HL-60 (cell line): ENCODE measurements at regions not wholly inside any gene's neighbourhood (a gene's known extent, or its start where the extent isn't known, plus 50 kb on each side); places are given as distances from the start of the nearest gene placed in this dataset.
A peak's percentile ranks its signal among the peaks of the same experiment; 100 is the strongest.
"Not testable (repeated sequence)": the region's sequence is repeated elsewhere in the genome, so short reads cannot be mapped to it uniquely, and the experiment has no call there.

Source experiments
- DNase-seq, 2 experiments: peaks; one replicate each; pipeline ENCODE4 v3.0.0-alpha.2; 2010 to 2020; ENCODE audit warnings: low read depth in 1 of 2, low spot score in 1 of 2
- H3K27ac ChIP-seq: fragments of 250-450 bp; sonication (Bioruptor Pico); replicated peaks from 2 replicates; pipeline ENCODE4 v1.5.1; 2020; ENCODE audit warnings: mild to moderate bottlenecking, moderate library complexity
- H3K27me3 ChIP-seq: fragments of 250-450 bp; sonication (Bioruptor Pico); 2 replicates; pipeline ENCODE4 v1.5.1; 2021; ENCODE audit warnings: mild to moderate bottlenecking, moderate library complexity; ENCODE audit not compliant: insufficient read depth, poor library complexity, severe bottlenecking
- H3K4me3 ChIP-seq: replicated peaks from 2 replicates; pipeline ENCODE4 v1.5.1; 2011; ENCODE audit warnings: mild to moderate bottlenecking, control low read depth, low read length; ENCODE audit not compliant: insufficient read depth
- GABPA ChIP-seq: IDR thresholded peaks from 2 replicates; pipeline ENCODE4 v1.6.1; 2012; ENCODE audit warnings: low read depth
- POLR2AphosphoS5 ChIP-seq: IDR thresholded peaks from 2 replicates; pipeline ENCODE4 v1.6.1; 2012; ENCODE audit warnings: low read depth
- SPI1 ChIP-seq: IDR thresholded peaks from 2 replicates; pipeline ENCODE4 v1.6.1; 2012; ENCODE audit warnings: low read depth, mild to moderate bottlenecking, borderline replicate concordance
- TF ChIP-seq, protein P1 (sequence below): IDR thresholded peaks from one replicate; pipeline ENCODE4 v1.5.1; 2011; ENCODE audit warnings: low read length, control low read depth, inconsistent platforms; ENCODE audit not compliant: insufficient read depth
- TF ChIP-seq, protein P2 (sequence below): IDR thresholded peaks from 2 replicates; pipeline ENCODE4 v1.6.1; 2012; ENCODE audit warnings: low read depth; ENCODE audit not compliant: insufficient replicate concordance

DNA sequence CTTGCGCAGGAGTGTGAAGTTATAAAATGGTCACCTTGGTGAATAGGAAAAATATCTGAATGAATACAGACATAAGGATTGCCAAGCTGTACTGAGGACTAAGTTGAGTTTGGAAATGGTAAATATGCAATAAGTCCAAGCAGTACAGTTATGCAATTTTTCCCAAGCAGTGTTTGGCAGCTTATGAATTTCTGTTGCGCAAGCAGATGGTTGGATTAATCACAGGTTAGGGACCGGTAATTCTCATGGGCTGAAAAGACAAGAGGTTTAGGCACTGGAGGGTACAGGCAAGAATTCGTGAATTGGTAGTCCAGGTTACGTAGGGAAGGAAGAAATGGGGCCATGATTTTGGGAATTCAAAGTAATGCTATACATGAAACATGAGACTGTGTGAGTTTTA, 210.3 kb downstream of the RAP2B start:
- peak in 1 of 2 experiments; percentile 70 for DNase-seq
- no peak for TF ChIP-seq GABPA
- TF ChIP-seq, protein P1, sequence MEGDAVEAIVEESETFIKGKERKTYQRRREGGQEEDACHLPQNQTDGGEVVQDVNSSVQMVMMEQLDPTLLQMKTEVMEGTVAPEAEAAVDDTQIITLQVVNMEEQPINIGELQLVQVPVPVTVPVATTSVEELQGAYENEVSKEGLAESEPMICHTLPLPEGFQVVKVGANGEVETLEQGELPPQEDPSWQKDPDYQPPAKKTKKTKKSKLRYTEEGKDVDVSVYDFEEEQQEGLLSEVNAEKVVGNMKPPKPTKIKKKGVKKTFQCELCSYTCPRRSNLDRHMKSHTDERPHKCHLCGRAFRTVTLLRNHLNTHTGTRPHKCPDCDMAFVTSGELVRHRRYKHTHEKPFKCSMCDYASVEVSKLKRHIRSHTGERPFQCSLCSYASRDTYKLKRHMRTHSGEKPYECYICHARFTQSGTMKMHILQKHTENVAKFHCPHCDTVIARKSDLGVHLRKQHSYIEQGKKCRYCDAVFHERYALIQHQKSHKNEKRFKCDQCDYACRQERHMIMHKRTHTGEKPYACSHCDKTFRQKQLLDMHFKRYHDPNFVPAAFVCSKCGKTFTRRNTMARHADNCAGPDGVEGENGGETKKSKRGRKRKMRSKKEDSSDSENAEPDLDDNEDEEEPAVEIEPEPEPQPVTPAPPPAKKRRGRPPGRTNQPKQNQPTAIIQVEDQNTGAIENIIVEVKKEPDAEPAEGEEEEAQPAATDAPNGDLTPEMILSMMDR, result no peak
- TF ChIP-seq, protein P2, sequence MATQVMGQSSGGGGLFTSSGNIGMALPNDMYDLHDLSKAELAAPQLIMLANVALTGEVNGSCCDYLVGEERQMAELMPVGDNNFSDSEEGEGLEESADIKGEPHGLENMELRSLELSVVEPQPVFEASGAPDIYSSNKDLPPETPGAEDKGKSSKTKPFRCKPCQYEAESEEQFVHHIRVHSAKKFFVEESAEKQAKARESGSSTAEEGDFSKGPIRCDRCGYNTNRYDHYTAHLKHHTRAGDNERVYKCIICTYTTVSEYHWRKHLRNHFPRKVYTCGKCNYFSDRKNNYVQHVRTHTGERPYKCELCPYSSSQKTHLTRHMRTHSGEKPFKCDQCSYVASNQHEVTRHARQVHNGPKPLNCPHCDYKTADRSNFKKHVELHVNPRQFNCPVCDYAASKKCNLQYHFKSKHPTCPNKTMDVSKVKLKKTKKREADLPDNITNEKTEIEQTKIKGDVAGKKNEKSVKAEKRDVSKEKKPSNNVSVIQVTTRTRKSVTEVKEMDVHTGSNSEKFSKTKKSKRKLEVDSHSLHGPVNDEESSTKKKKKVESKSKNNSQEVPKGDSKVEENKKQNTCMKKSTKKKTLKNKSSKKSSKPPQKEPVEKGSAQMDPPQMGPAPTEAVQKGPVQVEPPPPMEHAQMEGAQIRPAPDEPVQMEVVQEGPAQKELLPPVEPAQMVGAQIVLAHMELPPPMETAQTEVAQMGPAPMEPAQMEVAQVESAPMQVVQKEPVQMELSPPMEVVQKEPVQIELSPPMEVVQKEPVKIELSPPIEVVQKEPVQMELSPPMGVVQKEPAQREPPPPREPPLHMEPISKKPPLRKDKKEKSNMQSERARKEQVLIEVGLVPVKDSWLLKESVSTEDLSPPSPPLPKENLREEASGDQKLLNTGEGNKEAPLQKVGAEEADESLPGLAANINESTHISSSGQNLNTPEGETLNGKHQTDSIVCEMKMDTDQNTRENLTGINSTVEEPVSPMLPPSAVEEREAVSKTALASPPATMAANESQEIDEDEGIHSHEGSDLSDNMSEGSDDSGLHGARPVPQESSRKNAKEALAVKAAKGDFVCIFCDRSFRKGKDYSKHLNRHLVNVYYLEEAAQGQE, result no peak
- TF ChIP-seq SPI1, result no peak
- TF ChIP-seq POLR2AphosphoS5, result no peak
- H3K27me3 ChIP-seq, result no peaks in the 10 kb centered on the region
- H3K4me3 ChIP-seq, result no peak overlapping the region
- H3K27ac ChIP-seq, result no peak overlapping the region

DNA sequence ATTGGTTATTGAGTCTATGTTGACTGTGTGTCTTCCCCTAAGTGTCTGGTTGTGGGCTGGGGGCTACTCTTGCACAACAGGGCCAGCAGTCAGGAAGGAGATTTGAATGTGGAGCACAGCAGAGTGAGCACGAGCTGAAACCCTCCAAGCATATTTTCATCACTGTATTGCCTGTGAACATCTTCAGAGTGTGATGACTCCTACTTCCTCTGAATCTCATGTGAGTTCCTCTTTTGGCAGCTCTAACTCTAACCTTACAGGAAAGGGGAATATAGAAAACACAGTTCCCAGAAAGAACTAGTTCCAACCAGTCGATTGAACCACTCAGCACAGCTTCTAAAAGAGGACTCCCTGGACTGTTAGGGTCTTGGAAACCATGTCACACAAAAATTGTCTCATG, 211.6 kb downstream of the RAP2B start:
- no peaks in the 10 kb centered on the region for H3K27me3 ChIP-seq
- no peak overlapping the region for H3K4me3 ChIP-seq
- TF ChIP-seq GABPA (no peak), POLR2AphosphoS5 (no peak), SPI1 (peak; percentile 99)
- TF ChIP-seq, protein P2, result no peak
- TF ChIP-seq, protein P1, result no peak
- H3K27ac ChIP-seq, result no peak overlapping the region
- DNase-seq, result peak; percentile 50 to 56

DNA sequence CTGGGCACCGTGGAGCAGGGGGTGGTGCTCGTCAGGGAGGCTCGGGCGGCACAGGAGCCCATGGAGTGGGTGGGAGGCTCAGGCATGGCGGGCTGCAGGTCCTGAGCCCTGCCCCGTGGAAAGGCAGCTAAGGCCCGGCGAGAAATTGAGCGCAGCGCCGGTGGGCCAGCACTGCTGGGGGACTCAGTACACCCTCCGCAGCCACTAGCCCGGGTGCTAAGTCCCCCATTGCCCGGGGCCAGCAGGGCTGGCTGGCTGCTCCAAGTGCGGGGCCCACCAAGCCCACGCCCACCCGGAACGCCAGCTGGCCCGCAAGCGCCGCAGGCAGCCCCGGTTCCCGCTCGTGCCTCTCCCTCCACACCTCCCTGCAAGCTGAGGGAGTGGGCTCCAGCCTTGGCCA, 216.3 kb downstream of the RAP2B start:
- DNase-seq, H3K27ac ChIP-seq, H3K27me3 ChIP-seq, H3K4me3 ChIP-seq: not testable (repeated sequence)

DNA sequence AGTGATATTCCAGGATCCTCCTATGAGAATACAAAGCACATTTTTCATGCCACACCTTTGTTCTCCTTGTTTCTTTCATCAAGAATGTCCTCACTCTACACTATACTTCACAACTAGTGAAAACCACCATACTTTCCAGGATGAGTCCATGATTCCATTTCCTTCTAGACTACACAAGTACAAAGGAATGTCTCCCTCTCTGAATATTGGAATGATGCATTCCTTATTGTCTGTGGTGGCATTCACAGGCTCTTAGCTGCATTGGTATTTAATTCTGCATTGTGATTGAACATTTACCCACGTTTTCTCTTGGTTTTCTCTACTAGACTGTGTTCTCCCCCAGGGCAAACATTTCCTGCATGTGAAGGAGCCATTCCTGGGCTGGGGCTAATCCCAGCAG, 217.5 kb downstream of the RAP2B start:
- DNase-seq, result no peak
- no peak overlapping the region for H3K4me3 ChIP-seq
- TF ChIP-seq, protein P2, result no peak

More for the DNA sequence above, 217.5 kb downstream of the RAP2B start:
- no peaks in the 10 kb centered on the region for H3K27me3 ChIP-seq
- no peak overlapping the region for H3K27ac ChIP-seq
